Ishikawa (cell line): ENCODE measurements at regions not wholly inside any gene's neighbourhood (a gene's known extent, or its start where the extent isn't known, plus 50 kb on each side); places are given as distances from the start of the nearest gene placed in this dataset.

ENCODE experiments used
- CEBPB ChIP-seq: IDR thresholded peaks from 2 replicates; pipeline ENCODE4 v1.6.1; 2012
- CREB1 ChIP-seq: IDR thresholded peaks from 2 replicates; pipeline ENCODE4 v1.6.1; 2012; ENCODE audit warnings: low read depth
- EGR1 ChIP-seq: IDR thresholded peaks from 2 replicates; pipeline ENCODE4 v1.6.1; 2012
- EP300 ChIP-seq: IDR thresholded peaks from 2 replicates; pipeline ENCODE4 v1.6.1; 2012; ENCODE audit warnings: borderline replicate concordance
- FOXM1 ChIP-seq: IDR thresholded peaks from 2 replicates; pipeline ENCODE4 v1.6.1; 2012; ENCODE audit warnings: low read depth, borderline replicate concordance
- NFIC ChIP-seq: IDR thresholded peaks from 2 replicates; pipeline ENCODE4 v1.6.1; 2012
- RAD21 ChIP-seq: IDR thresholded peaks from 2 replicates; pipeline ENCODE4 v1.6.1; 2012; ENCODE audit warnings: low read depth
- TAF1 ChIP-seq: IDR thresholded peaks from 2 replicates; pipeline ENCODE4 v1.6.1; 2012; ENCODE audit warnings: low read depth, mild to moderate bottlenecking
- TCF12 ChIP-seq: IDR thresholded peaks from 2 replicates; pipeline ENCODE4 v1.6.1; 2012; ENCODE audit warnings: low read depth
- TEAD4 ChIP-seq: IDR thresholded peaks from 2 replicates; pipeline ENCODE4 v1.6.1; 2012
- USF1 ChIP-seq: IDR thresholded peaks from 2 replicates; pipeline ENCODE4 v1.6.1; 2012
- YY1 ChIP-seq: IDR thresholded peaks from 2 replicates; pipeline ENCODE4 v1.6.1; 2012; ENCODE audit warnings: low read depth
- ZBTB7A ChIP-seq: IDR thresholded peaks from 2 replicates; pipeline ENCODE4 v1.6.1; 2012; ENCODE audit warnings: low read depth
- TF ChIP-seq, protein P1 (sequence below): IDR thresholded peaks from 2 replicates; pipeline ENCODE4 v1.6.1; 2012
- TF ChIP-seq, protein P2 (sequence below): IDR thresholded peaks from 2 replicates; pipeline ENCODE4 v1.6.1; 2012; ENCODE audit warnings: low read depth, mild to moderate bottlenecking

DNA sequence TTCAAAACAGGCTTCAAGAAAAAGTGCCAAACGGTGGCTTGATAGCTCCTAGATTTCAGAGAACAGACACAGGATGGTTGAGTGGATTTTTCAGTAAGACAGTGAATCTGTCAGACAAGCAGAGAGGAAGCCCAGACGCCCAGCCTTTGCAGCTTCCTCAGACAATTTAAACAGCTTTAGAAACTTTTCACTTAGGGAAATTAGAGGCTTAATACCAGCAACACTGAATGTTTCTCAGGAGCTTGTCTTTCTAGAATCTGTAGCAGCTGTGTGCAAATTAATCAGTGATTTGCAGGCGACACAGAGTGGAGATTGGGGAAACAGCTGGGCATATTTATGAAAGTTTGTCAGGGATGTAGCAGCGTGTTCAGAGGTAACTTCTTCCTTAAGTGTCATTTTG lies 362.1 kb downstream of the GALC start:
- TF ChIP-seq NFIC = no peak
- TF ChIP-seq, protein P1, sequence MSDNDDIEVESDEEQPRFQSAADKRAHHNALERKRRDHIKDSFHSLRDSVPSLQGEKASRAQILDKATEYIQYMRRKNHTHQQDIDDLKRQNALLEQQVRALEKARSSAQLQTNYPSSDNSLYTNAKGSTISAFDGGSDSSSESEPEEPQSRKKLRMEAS = no peak
- no peak for TF ChIP-seq RAD21
- no peak for TF ChIP-seq CREB1
- TF ChIP-seq TAF1 = no peak
- no peak for TF ChIP-seq USF1
- no peak for TF ChIP-seq YY1
- TF ChIP-seq ZBTB7A = no peak

GRCh38 chr14:87629788-87630187 lies 363.2 kb downstream of the GALC start:
- TF ChIP-seq TEAD4 (no peak), TCF12 (no peak), YY1 (no peak), TAF1 (no peak), USF1 (no peak), EGR1 (no peak), CREB1 (no peak), ZBTB7A (no peak), CEBPB (no peak), RAD21 (no peak), EP300 (no peak)
- TF ChIP-seq, protein P1 = no peak
- TF ChIP-seq, protein P2, sequence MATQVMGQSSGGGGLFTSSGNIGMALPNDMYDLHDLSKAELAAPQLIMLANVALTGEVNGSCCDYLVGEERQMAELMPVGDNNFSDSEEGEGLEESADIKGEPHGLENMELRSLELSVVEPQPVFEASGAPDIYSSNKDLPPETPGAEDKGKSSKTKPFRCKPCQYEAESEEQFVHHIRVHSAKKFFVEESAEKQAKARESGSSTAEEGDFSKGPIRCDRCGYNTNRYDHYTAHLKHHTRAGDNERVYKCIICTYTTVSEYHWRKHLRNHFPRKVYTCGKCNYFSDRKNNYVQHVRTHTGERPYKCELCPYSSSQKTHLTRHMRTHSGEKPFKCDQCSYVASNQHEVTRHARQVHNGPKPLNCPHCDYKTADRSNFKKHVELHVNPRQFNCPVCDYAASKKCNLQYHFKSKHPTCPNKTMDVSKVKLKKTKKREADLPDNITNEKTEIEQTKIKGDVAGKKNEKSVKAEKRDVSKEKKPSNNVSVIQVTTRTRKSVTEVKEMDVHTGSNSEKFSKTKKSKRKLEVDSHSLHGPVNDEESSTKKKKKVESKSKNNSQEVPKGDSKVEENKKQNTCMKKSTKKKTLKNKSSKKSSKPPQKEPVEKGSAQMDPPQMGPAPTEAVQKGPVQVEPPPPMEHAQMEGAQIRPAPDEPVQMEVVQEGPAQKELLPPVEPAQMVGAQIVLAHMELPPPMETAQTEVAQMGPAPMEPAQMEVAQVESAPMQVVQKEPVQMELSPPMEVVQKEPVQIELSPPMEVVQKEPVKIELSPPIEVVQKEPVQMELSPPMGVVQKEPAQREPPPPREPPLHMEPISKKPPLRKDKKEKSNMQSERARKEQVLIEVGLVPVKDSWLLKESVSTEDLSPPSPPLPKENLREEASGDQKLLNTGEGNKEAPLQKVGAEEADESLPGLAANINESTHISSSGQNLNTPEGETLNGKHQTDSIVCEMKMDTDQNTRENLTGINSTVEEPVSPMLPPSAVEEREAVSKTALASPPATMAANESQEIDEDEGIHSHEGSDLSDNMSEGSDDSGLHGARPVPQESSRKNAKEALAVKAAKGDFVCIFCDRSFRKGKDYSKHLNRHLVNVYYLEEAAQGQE = no peak

GRCh38 chr14:87628780-87629179 lies 364.2 kb downstream of the GALC start:
- TF ChIP-seq USF1 (no peak), NFIC (no peak), ZBTB7A (no peak), RAD21 (no peak), EP300 (no peak), TEAD4 (no peak), FOXM1 (no peak), CEBPB (no peak), CREB1 (no peak), TAF1 (no peak), TCF12 (no peak), YY1 (no peak), EGR1 (no peak)
- TF ChIP-seq, protein P1 = no peak
- TF ChIP-seq, protein P2 = no peak

DNA sequence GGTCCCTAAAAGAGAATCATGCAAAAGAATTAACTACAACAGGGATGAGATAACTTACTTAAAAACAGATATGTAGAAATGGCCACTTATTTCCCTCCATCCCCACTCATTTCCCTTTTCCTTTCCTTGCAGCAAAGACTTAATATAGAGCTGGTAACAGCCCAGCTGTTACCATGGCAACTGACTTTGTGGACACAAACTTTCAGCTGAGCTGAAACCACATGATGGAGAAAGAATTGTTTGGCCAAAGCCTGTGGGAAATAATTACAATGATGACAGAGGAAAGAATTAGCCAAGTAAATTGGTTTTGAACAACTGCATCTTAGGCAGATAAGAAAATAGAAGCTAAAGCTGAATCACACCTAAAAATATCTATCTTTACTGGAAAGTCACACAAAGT lies 364.9 kb downstream of the GALC start:
- TF ChIP-seq NFIC (no peak), TEAD4 (no peak), FOXM1 (no peak), ZBTB7A (no peak), TAF1 (no peak), USF1 (no peak), TCF12 (no peak), YY1 (no peak), EGR1 (no peak), CREB1 (no peak), RAD21 (no peak), EP300 (no peak), CEBPB (no peak)
- TF ChIP-seq, protein P2 = no peak
- TF ChIP-seq, protein P1 = no peak
